Erythroblast (primary cell): ENCODE measurements at regions not wholly inside any gene's neighbourhood (a gene's known extent, or its start where the extent isn't known, plus 50 kb on each side); places are given as distances from the start of the nearest gene placed in this dataset.

Experiments
- DNase-seq, 2 experiments: peaks; one replicate each; lab custom pipeline; 2025; lab: John Stamatoyannopoulos, UW
- GATA1 ChIP-seq: IDR thresholded peaks from 2 replicates; pipeline ENCODE4 v1.6.1; 2011; ENCODE audit warnings: low read depth, mild to moderate bottlenecking, control low read depth, low read length, moderate library complexity
- POLR2A ChIP-seq: IDR thresholded peaks from 2 replicates; pipeline ENCODE4 v1.6.1; 2011; ENCODE audit warnings: mild to moderate bottlenecking, low read length

GRCh38 chr5:107325866-107326265, 344.9 kb downstream of the EFNA5 start:
- no peak for TF ChIP-seq POLR2A
- no peak for TF ChIP-seq GATA1
- no peak for DNase-seq

GRCh38 chr5:107324809-107325208, 345.9 kb downstream of the EFNA5 start:
- DNase-seq: no peak
- no peak for TF ChIP-seq GATA1

- TF ChIP-seq POLR2A: no peak
- no peak for TF ChIP-seq GATA1
- DNase-seq: no peak
These were observed 346.7 kb downstream of the EFNA5 start for GRCh38 chr5:107324071-107324470.

GRCh38 chr5:107323536-107323935, 347.2 kb downstream of the EFNA5 start:
- no peak for TF ChIP-seq POLR2A
- no peak for TF ChIP-seq GATA1
- DNase-seq: no peak

GRCh38 chr5:107322936-107323335, 347.8 kb downstream of the EFNA5 start:
- TF ChIP-seq GATA1 (no peak), POLR2A (no peak)
- no peak for DNase-seq

- no peak for TF ChIP-seq POLR2A
- TF ChIP-seq GATA1: no peak
These were observed 348.8 kb downstream of the EFNA5 start for GRCh38 chr5:107321906-107322305.

GRCh38 chr5:107320846-107321245, 349.9 kb downstream of the EFNA5 start:
- DNase-seq: no peak

More at GRCh38 chr5:107321906-107322305, 348.8 kb downstream of the EFNA5 start:
- no peak for DNase-seq

GRCh38 chr5:107320376-107320775, 350.4 kb downstream of the EFNA5 start:
- no peak for DNase-seq
- TF ChIP-seq POLR2A: no peak
- TF ChIP-seq GATA1: no peak

More at GRCh38 chr5:107320846-107321245, 349.9 kb downstream of the EFNA5 start:
- TF ChIP-seq POLR2A (no peak), GATA1 (no peak)

GRCh38 chr5:107319901-107320300, 350.8 kb downstream of the EFNA5 start:
- TF ChIP-seq POLR2A: no peak
- no peak for TF ChIP-seq GATA1
- DNase-seq: no peak

GRCh38 chr5:107314330-107314729, 356.4 kb downstream of the EFNA5 start:
- no peak for DNase-seq
- TF ChIP-seq GATA1: no peak
- no peak for TF ChIP-seq POLR2A

- TF ChIP-seq POLR2A (no peak), GATA1 (no peak)
- DNase-seq: no peak
These were observed 356.8 kb downstream of the EFNA5 start for GRCh38 chr5:107313921-107314320.

GRCh38 chr5:107313098-107313497, 357.6 kb downstream of the EFNA5 start:
- no peak for TF ChIP-seq POLR2A
- TF ChIP-seq GATA1: no peak
- DNase-seq: no peak

- DNase-seq: no peak
- no peak for TF ChIP-seq POLR2A
- TF ChIP-seq GATA1: no peak
These were observed 360.6 kb downstream of the EFNA5 start for GRCh38 chr5:107310181-107310580.

GRCh38 chr5:107306594-107306993, 364.1 kb downstream of the EFNA5 start:
- no peak for DNase-seq
- TF ChIP-seq POLR2A (no peak), GATA1 (no peak)

GRCh38 chr5:107306002-107306401, 364.7 kb downstream of the EFNA5 start:
- no peak for TF ChIP-seq POLR2A
- DNase-seq: no peak
